ENCODE measurements at regions not wholly inside any gene's neighbourhood (a gene's known extent, or its start where the extent isn't known, plus 50 kb on each side); places are given as distances from the start of the nearest gene placed in this dataset.

- no peak for TF ChIP-seq POLR2AphosphoS5 (IDR thresholded peaks at IDR 0.05)
- TF ChIP-seq CTCF (IDR thresholded peaks at IDR 0.05) = no peak
- TF ChIP-seq POLR2A (IDR thresholded peaks at IDR 0.05) = no peak
- no peak for TF ChIP-seq EP300 (IDR thresholded peaks at IDR 0.05)
- 91 to 94% (median 92%) methylated on average over 2 to 4 of the region's 4 CpGs for WGBS, 5 donors
- H3K27me3 ChIP-seq = no peaks in the 10 kb centered on the region
Measured at GRCh38 chrX:131388293-131388692, 99.2 kb upstream of the IGSF1 start.

GRCh38 chrX:131392666-131393065 is 103.6 kb upstream of the IGSF1 start:
- Histone ChIP-seq H3K4me1 (no peaks in the 10 kb centered on the region), H3K4me3 (no peak overlapping the region), H3K27me3 (no peaks in the 10 kb centered on the region), H3K9me3 (peaks cover 0 to 20% (median 7%) of the 10 kb centered on the region in 4 donors), H3K27ac (no peak overlapping the region), H3K36me3 (no peaks in the 10 kb centered on the region)
- intact Hi-C loops (cut with DNase I; ENCODE audit: low total_unique reads) = no loop called here
- DNase-seq = no peak
- no peak for TF ChIP-seq POLR2A (IDR thresholded peaks at IDR 0.05)
- no peak for TF ChIP-seq EP300 (IDR thresholded peaks at IDR 0.05)
- no peak for TF ChIP-seq CTCF (IDR thresholded peaks at IDR 0.05)
- no peak for TF ChIP-seq POLR2AphosphoS5 (IDR thresholded peaks at IDR 0.05)
- 43 to 75% (median 66%) methylated on average over 2 to 3 of the region's 3 CpGs for WGBS, 5 donors

More at GRCh38 chrX:131388293-131388692, 99.2 kb upstream of the IGSF1 start:
- no peaks in the 10 kb centered on the region for H3K36me3 ChIP-seq
- H3K9me3 ChIP-seq = peaks cover 0 to 28% (median 9%) of the 10 kb centered on the region in 4 donors
- no peaks in the 10 kb centered on the region for H3K4me1 ChIP-seq
- DNase-seq = no peak
- H3K4me3 ChIP-seq = no peak overlapping the region
- no peak overlapping the region for H3K27ac ChIP-seq
- intact Hi-C loops (cut with DNase I; ENCODE audit: low total_unique reads) = no loop called here

GRCh38 chrX:131393426-131393825 is 104.3 kb upstream of the IGSF1 start:
- H3K27ac ChIP-seq = no peak overlapping the region
- no peak for TF ChIP-seq EP300 (IDR thresholded peaks at IDR 0.05)
- no peak for TF ChIP-seq POLR2AphosphoS5 (IDR thresholded peaks at IDR 0.05)
- no peak for TF ChIP-seq CTCF (IDR thresholded peaks at IDR 0.05)
- TF ChIP-seq POLR2A (IDR thresholded peaks at IDR 0.05) = no peak
- H3K4me1 ChIP-seq = no peaks in the 10 kb centered on the region
- H3K36me3 ChIP-seq = no peaks in the 10 kb centered on the region
- 65 to 80% (median 77%) methylated on average over 5 of the region's 5 CpGs for WGBS, 5 donors
- DNase-seq = no peak
- H3K27me3 ChIP-seq = no peaks in the 10 kb centered on the region
- peaks cover 0 to 12% (median 3%) of the 10 kb centered on the region in 4 donors for H3K9me3 ChIP-seq
- H3K4me3 ChIP-seq = no peak overlapping the region
- intact Hi-C loops (cut with DNase I; ENCODE audit: low total_unique reads) = no loop called here

- Histone ChIP-seq H3K36me3 (no peaks in the 10 kb centered on the region), H3K9me3 (peaks cover 0 to 2% (median 0%) of the 10 kb centered on the region in 4 donors), H3K4me3 (no peak overlapping the region), H3K27ac (no peak overlapping the region), H3K27me3 (no peaks in the 10 kb centered on the region), H3K4me1 (no peaks in the 10 kb centered on the region)
- TF ChIP-seq POLR2A (IDR thresholded peaks at IDR 0.05) (no peak), POLR2AphosphoS5 (IDR thresholded peaks at IDR 0.05) (no peak), EP300 (IDR thresholded peaks at IDR 0.05) (no peak), CTCF (IDR thresholded peaks at IDR 0.05) (no peak)
- intact Hi-C loops (cut with DNase I; ENCODE audit: low total_unique reads) = no loop called here
- 47 to 62% (median 51%) methylated on average over 2 of the region's 2 CpGs for WGBS, 5 donors
- DNase-seq = no peak
Measured at GRCh38 chrX:131394384-131394783, 105.3 kb upstream of the IGSF1 start.
